C4-2B (cell line): ENCODE measurements at regions not wholly inside any gene's neighbourhood (a gene's known extent, or its start where the extent isn't known, plus 50 kb on each side); places are given as distances from the start of the nearest gene placed in this dataset.

Experiments
- H3K27ac ChIP-seq: fragments of 450-650 bp; 2 replicates; pipeline ENCODE4 v1.5.1; 2017
- CTCF ChIP-seq: fragments of 450-650 bp; conservative IDR thresholded peaks from 2 replicates; pipeline ENCODE4 v1.5.1; 2017; ENCODE audit warnings: mild to moderate bottlenecking
- ZFX ChIP-seq: fragments of 450-650 bp; IDR thresholded peaks from 2 replicates; pipeline ENCODE4 v1.6.1; 2017

GRCh38 chr1:214187121-214187900 lies 93.6 kb upstream of the SMYD2 start:
- TF ChIP-seq ZFX (no peak), CTCF (no peak)
- H3K27ac ChIP-seq: no peak overlapping the region

GRCh38 chr1:214187933-214188332 lies 93.0 kb upstream of the SMYD2 start:
- TF ChIP-seq ZFX: no peak
- TF ChIP-seq CTCF: no peak
- no peak overlapping the region for H3K27ac ChIP-seq

GRCh38 chr1:214188835-214189234 lies 92.1 kb upstream of the SMYD2 start:
- H3K27ac ChIP-seq: no peak overlapping the region
- TF ChIP-seq CTCF: no peak
- no peak for TF ChIP-seq ZFX

- H3K27ac ChIP-seq: no peak overlapping the region
- TF ChIP-seq CTCF: no peak
- TF ChIP-seq ZFX: no peak
These were observed 87.9 kb upstream of the SMYD2 start for GRCh38 chr1:214192825-214193643.

GRCh38 chr1:214193691-214194090 lies 87.3 kb upstream of the SMYD2 start:
- no peak overlapping the region for H3K27ac ChIP-seq
- TF ChIP-seq CTCF (no peak), ZFX (no peak)

DNA sequence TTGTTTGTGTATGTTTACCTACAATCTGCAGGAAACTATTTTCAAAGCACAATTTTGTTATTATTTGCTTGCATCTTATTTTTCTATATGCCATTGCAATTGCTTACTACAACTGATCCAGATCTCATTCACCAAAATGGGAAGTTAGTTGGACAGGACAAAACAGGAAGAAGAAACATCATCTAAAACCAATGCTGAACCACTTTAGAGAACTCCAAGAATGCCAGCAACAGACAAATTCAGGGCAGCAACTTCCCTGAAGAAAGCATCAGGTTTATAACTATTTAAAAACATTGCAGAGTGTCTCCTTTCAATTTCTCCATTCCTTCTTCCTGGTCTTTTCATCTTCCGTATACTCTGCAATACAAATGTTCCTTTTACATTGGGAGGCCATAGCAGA lies 82.4 kb upstream of the SMYD2 start:
- no peak for TF ChIP-seq CTCF
- no peak overlapping the region for H3K27ac ChIP-seq

GRCh38 chr1:214199585-214199984 lies 81.4 kb upstream of the SMYD2 start:
- no peak for TF ChIP-seq CTCF
- TF ChIP-seq ZFX: no peak
- no peak overlapping the region for H3K27ac ChIP-seq
